K562 (cell line): ENCODE measurements at regions not wholly inside any gene's neighbourhood (a gene's known extent, or its start where the extent isn't known, plus 50 kb on each side); places are given as distances from the start of the nearest gene placed in this dataset.
A peak's percentile ranks its signal among the peaks of the same experiment; 100 is the strongest.

Source experiments
- ATAC-seq: fragments of 200-7000 bp; cut with Tn5 transposase; 3 replicates; pipeline ENCODE4 v1.9.1; 2020; ENCODE audit warnings: moderate library complexity
- BruUV-seq: library from RNA; stranded (reverse); fragments of 400-500 nt; replicated peaks from 2 replicates; lab custom pipeline; 2021; lab: Mats Ljungman, UMichigan
- CTCF ChIA-PET: fragments of 300-600 bp; formaldehyde crosslinking; extraction: SDS; loops from one replicate; lab custom pipeline; 2021; ENCODE audit warnings: low intra/inter-chr PET ratio; lab: Yijun Ruan, JAX
- POLR2A ChIA-PET: fragments of 300-600, 350-650 bp; sonication (Branson Sonifier 250); formaldehyde crosslinking; extraction: SDS; loops from one replicate; lab custom pipeline; 2021; ENCODE audit warnings: antibody characterized with exemption, inconsistent platforms; lab: Yijun Ruan, JAX
- DNase-seq, 4 experiments: peaks; one replicate each; pipeline versions ENCODE4 v3.0.0 to v3.0.0-alpha.2; 2011 to 2018; ENCODE audit warnings: low spot score in 3 of 4, mixed read lengths in 3 of 4; ENCODE audit errors: extremely low read depth in 1 of 4
- FAIRE-seq: peaks from 2 replicates; lab custom pipeline; 2011; peaks lifted over from hg19 to GRCh38; lab: Jason Lieb, UNC
- H2AFZ ChIP-seq: 2 replicates; pipeline ENCODE4 v1.6.0; 2011; ENCODE audit warnings: low read depth, low read length, control low read depth, inconsistent platforms
- H3K27ac ChIP-seq: fragments of 200-600 bp; 3 replicates; pipeline ENCODE4 v1.8.0; 2011; ENCODE audit warnings: low read depth, mild to moderate bottlenecking, control low read depth, inconsistent platforms, low read length, moderate library complexity, mixed read lengths; ENCODE audit errors: extremely low read depth
- H3K27me3 ChIP-seq, 2 experiments: fragments of 300-600 bp in 1 of 2; 2 replicates in 1 of 2; 3 replicates in 1 of 2; pipeline versions ENCODE4 v1.6.0 to v1.8.0; 2011; ENCODE audit warnings: inconsistent platforms in 2 of 2, low read length in 2 of 2, mild to moderate bottlenecking in 1 of 2, mixed read lengths in 1 of 2, moderate library complexity in 1 of 2; ENCODE audit not compliant: control insufficient read depth in 2 of 2, insufficient read depth in 2 of 2
- H3K36me3 ChIP-seq: fragments of 300-600 bp; 3 replicates; pipeline ENCODE4 v1.8.0; 2011; ENCODE audit warnings: mild to moderate bottlenecking, low read length, inconsistent platforms; ENCODE audit not compliant: control insufficient read depth, insufficient read depth
- H3K4me1 ChIP-seq, 2 experiments: fragments of 200-600 bp in 1 of 2; replicated peaks in 1 of 2; 2 replicates in 1 of 2; 3 replicates in 1 of 2; pipeline versions ENCODE4 v1.5.1 to v1.8.0; 2011; ENCODE audit warnings: inconsistent platforms in 2 of 2, low read length in 2 of 2, mild to moderate bottlenecking in 1 of 2, mixed read lengths in 1 of 2, moderate library complexity in 1 of 2; ENCODE audit not compliant: control insufficient read depth in 2 of 2, insufficient read depth in 2 of 2
- H3K4me2 ChIP-seq: 2 replicates; pipeline ENCODE4 v1.6.1; 2011; ENCODE audit warnings: low read length, control low read depth, inconsistent platforms, mixed read lengths; ENCODE audit not compliant: insufficient read depth
- H3K4me3 ChIP-seq: fragments of 200-600 bp; sonication (generic), shearing (Covaris generic); 2 replicates; pipeline ENCODE4 v1.5.1; 2016; ENCODE audit warnings: control low read depth, inconsistent platforms
- H3K79me2 ChIP-seq: fragments of 200-600 bp; 3 replicates; pipeline ENCODE4 v1.8.0; 2011; ENCODE audit warnings: low read length, inconsistent platforms; ENCODE audit not compliant: control insufficient read depth, insufficient read depth
- H3K9ac ChIP-seq, 2 experiments: 2 replicates each; pipeline versions ENCODE4 v1.6.0 to v1.6.1; 2011; ENCODE audit warnings: low read depth in 2 of 2, low read length in 2 of 2, control low read depth in 1 of 2, inconsistent platforms in 1 of 2, mild to moderate bottlenecking in 1 of 2, mixed read lengths in 1 of 2; ENCODE audit not compliant: insufficient read depth in 1 of 2
- H3K9me1 ChIP-seq: one replicate; pipeline ENCODE4 v1.6.0; 2011; ENCODE audit warnings: inconsistent platforms, mild to moderate bottlenecking, low read length, moderate library complexity; ENCODE audit not compliant: control insufficient read depth, insufficient read depth
- H3K9me3 ChIP-seq: replicated peaks from 2 replicates; pipeline ENCODE4 v1.5.1; 2011; ENCODE audit warnings: low read depth, low read length, inconsistent platforms; ENCODE audit not compliant: control insufficient read depth, insufficient read depth
- H4K20me1 ChIP-seq: replicated peaks from 2 replicates; pipeline ENCODE4 v1.6.1; 2011; ENCODE audit warnings: low read length, inconsistent platforms, mixed read lengths; ENCODE audit not compliant: control insufficient read depth, insufficient read depth
- ADNP ChIP-seq: fragments of 200-800 bp; sonication (Bioruptor generic); IDR thresholded peaks from 2 replicates; pipeline ENCODE4 v1.6.1; 2016; ENCODE audit warnings: missing genetic modification characterization, missing compliant biosample characterization
- BHLHE40 ChIP-seq: IDR thresholded peaks from 2 replicates; pipeline ENCODE4 v1.6.1; 2011; ENCODE audit warnings: low read length, improper control_type of control experiment
- CBFA2T3 ChIP-seq: fragments of 450-650 bp; IDR thresholded peaks from 2 replicates; pipeline ENCODE4 v1.6.1; 2017
- CREBBP ChIP-seq: IDR thresholded peaks from one replicate; pipeline ENCODE4 v1.6.1; 2012; ENCODE audit warnings: low read depth, mild to moderate bottlenecking, control low read depth, inconsistent platforms, low read length
- FOSL1 ChIP-seq: fragments of 200-800 bp; sonication (Bioruptor generic); conservative IDR thresholded peaks from 2 replicates; pipeline ENCODE4 v1.6.1; 2016; ENCODE audit warnings: missing genetic modification characterization, missing compliant biosample characterization
- REST ChIP-seq, 2 experiments: fragments of 450-650 bp; formaldehyde crosslinking in 1 of 2; IDR thresholded peaks; 2 replicates each; pipeline versions ENCODE4 v1.4.0 to v1.6.1; 2014 to 2020; ENCODE audit warnings: mild to moderate bottlenecking in 2 of 2, borderline replicate concordance in 1 of 2, low read depth in 1 of 2
- TCF3 ChIP-seq: sonication (generic); formaldehyde crosslinking; IDR thresholded peaks from 2 replicates; pipeline ENCODE4 v1.4.0; 2020; ENCODE audit warnings: mild to moderate bottlenecking, missing genetic modification reagents
- WGBS: fragments of 100-300 bp; shearing (Covaris generic); methylation state at CpG from one replicate; pipeline ENCODE4 v1.1.6; 2016; ENCODE audit warnings: low coverage, mixed read lengths; ENCODE audit not compliant: insufficient coverage; ENCODE audit errors: missing lambda C conversion rate; 5-methylcytosine and 5-hydroxymethylcytosine counted together
- in situ Hi-C: fragments of 300-500 bp; cut with MboI; formaldehyde crosslinking; loops from 4 replicates; pipeline ENCODE4 v1.15.0; 2018; ENCODE audit warnings: inconsistent platforms, mixed read lengths
- intact Hi-C: fragments of 100-400 bp; cut with micrococcal nuclease; formaldehyde crosslinking; loops from 2 replicates; pipeline ENCODE4 v1.14.2; 2022

GRCh38 chr12:92596383-92596782, 106.4 kb upstream of the PLEKHG7 start:
- no peaks in the 10 kb centered on the region for H3K79me2 ChIP-seq
- no peak overlapping the region for H3K4me3 ChIP-seq
- POLR2A ChIA-PET = no interaction called here
- no peaks in the 10 kb centered on the region for H4K20me1 ChIP-seq
- CTCF ChIA-PET = no interaction called here
- no peaks in the 10 kb centered on the region for H3K36me3 ChIP-seq
- in situ Hi-C loops = no loop called here
- H3K9me1 ChIP-seq = no peaks in the 10 kb centered on the region
- TF ChIP-seq BHLHE40 (peak; percentile 39; the same call in 1 of the 2 replicates), FOSL1 (peak; percentile 59; the same call in 1 of the 2 replicates), CREBBP (no peak), CBFA2T3 (peak; percentile 35), REST (IDR thresholded peaks at IDR 0.05; ENCODE audit: borderline replicate concordance) (no peak), REST (CRISPR knock-in tag; IDR thresholded peaks at IDR 0.05; ENCODE audit: low read depth) (no peak), TCF3 (CRISPR knock-in tag) (peak; percentile 28; the same call in 1 of the 2 replicates), ADNP (tag) (0 out of 2 replicates have a peak, but pooled peaks have one; percentile 17)
- ATAC-seq (no peak), DNase-seq (no peak), FAIRE-seq (no peak)
- H3K27ac ChIP-seq = no peak overlapping the region
- no peak overlapping the region for H3K4me2 ChIP-seq
- H3K4me1 ChIP-seq = no peaks in the 10 kb centered on the region; a peak in 1 of 5 replicates
- no peak overlapping the region for H3K9ac ChIP-seq
- no peak overlapping the region for H2AFZ ChIP-seq
- H3K27me3 ChIP-seq = no peaks in the 10 kb centered on the region
- intact Hi-C loops = no loop called here
- BruUV-seq = no TSS peak
- H3K9me3 ChIP-seq = no peaks in the 10 kb centered on the region
- WGBS = 2% methylated on average over 7 of the region's 7 CpGs
